GM12891 (cell line): ENCODE measurements at regions not wholly inside any gene's neighbourhood (a gene's known extent, or its start where the extent isn't known, plus 50 kb on each side); places are given as distances from the start of the nearest gene placed in this dataset.

Source experiments
- POLR2A ChIP-seq: IDR thresholded peaks from 2 replicates; pipeline ENCODE4 v1.6.1; 2011; ENCODE audit warnings: low read depth, low read length, control low read depth
- POLR2AphosphoS5 ChIP-seq: IDR thresholded peaks from 2 replicates; pipeline ENCODE4 v1.6.1; 2011; ENCODE audit warnings: low read depth, low read length, control low read depth
- SPI1 ChIP-seq: IDR thresholded peaks from 2 replicates; pipeline ENCODE4 v1.6.1; 2011; ENCODE audit warnings: low read depth, low read length, control low read depth
- TAF1 ChIP-seq: IDR thresholded peaks from 2 replicates; pipeline ENCODE4 v1.6.1; 2011; ENCODE audit warnings: low read depth, low read length, control low read depth

DNA sequence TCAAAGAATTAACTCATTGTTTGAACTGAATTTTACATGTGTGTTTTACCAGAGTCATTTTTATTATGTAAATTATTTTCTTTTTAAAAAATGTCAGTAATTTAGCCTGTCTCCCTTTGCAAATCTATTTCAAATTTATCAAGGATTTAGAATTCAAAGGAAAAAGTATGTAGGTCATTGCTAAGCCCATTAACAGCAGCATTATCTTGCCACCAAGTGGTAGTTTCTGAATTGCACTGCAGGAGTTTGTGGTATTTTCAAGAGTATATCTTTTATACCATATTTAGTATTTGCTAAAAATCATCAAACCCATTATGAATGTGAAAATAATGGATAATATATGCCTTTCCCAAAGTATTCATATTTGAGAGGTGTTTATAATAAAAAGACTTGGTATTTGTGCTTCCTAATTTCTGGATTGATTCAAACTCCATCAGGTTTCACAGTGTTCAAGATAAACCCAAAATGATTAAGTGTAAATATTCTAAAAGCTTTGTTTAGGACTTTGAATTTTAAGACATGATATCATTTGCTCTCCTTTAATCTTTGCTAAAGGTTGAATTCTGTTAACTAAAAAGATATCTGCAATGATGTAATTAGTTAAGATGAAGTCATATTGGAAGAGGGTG, 711.4 kb downstream of the FSCB start:
- TF ChIP-seq SPI1 (no peak), TAF1 (no peak), POLR2AphosphoS5 (no peak), POLR2A (no peak)
